ENCODE measurements at regions not wholly inside any gene's neighbourhood (a gene's known extent, or its start where the extent isn't known, plus 50 kb on each side); places are given as distances from the start of the nearest gene placed in this dataset.

DNA sequence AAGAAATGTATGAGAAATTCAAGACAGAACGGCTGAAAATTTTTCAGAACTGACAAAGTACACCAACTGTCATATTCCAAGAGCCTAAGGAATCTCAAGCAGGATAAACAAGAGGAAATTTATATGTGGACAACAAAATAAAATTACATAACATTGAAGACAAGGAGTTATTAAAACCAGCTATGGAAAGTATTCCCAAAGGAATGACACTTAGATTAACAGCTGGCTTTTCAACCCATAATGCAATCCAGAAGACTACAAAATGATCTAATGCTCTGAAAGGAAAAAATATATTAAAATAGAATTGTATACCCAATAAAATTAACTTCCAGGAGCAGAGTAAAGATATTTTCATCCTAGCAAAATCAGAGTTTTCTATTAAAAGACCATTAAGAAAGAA lies 132.2 kb upstream of the BNIP2 start:
- TF ChIP-seq CTCF (IDR thresholded peaks at IDR 0.05; ENCODE audit: extremely low read depth in 1 of 2, insufficient read depth in 1 of 2, low read depth in 1 of 2, low read length in 2 of 2) (no peak), MYC (IDR thresholded peaks at IDR 0.05; ENCODE audit: low read depth, low read length) (no peak)

All from endothelial cell of umbilical vein (primary cell).